GM12878 (cell line): ENCODE measurements at regions not wholly inside any gene's neighbourhood (a gene's known extent, or its start where the extent isn't known, plus 50 kb on each side); places are given as distances from the start of the nearest gene placed in this dataset.

Experiments used
- ATAC-seq: fragments of 200-7000 bp; cut with Tn5 transposase; 3 replicates; pipeline ENCODE4 v1.9.1; 2020; ENCODE audit warnings: mild to moderate bottlenecking, moderate library complexity
- BruUV-seq: library from RNA; stranded (reverse); fragments of 400-500 nt; replicated peaks from 2 replicates; lab custom pipeline; 2021; lab: Mats Ljungman, UMichigan
- CTCF ChIA-PET: fragments of 300-600 bp; sonication (Branson Sonifier 250); formaldehyde crosslinking; extraction: SDS; loops from one replicate; lab custom pipeline; 2021; ENCODE audit warnings: inconsistent platforms; lab: Yijun Ruan, JAX
- POLR2A ChIA-PET: fragments of 350-600 bp; formaldehyde crosslinking; extraction: SDS; loops from one replicate; lab custom pipeline; 2021; ENCODE audit warnings: inconsistent platforms; lab: Charles Lee
- RAD21 ChIA-PET: fragments of 300-600 bp; sonication (Branson Sonifier 250); formaldehyde crosslinking; loops from one replicate; lab custom pipeline; 2023; ENCODE audit warnings: antibody characterized with exemption; ENCODE audit not compliant: unreplicated experiment; lab: Charles Lee
- SMC1A ChIA-PET: fragments of 300-600 bp; sonication (Branson Sonifier 250); formaldehyde crosslinking; loops from one replicate; lab custom pipeline; 2023; ENCODE audit not compliant: unreplicated experiment, uncharacterized antibody; lab: Charles Lee
- DNase-seq: peaks from one replicate; pipeline ENCODE4 v3.0.0-alpha.2; 2011; ENCODE audit warnings: low read depth, low spot score
- FAIRE-seq: peaks from 3 replicates; lab custom pipeline; 2011; peaks lifted over from hg19 to GRCh38; lab: Jason Lieb, UNC
- H2AFZ ChIP-seq: 2 replicates; pipeline ENCODE4 v1.6.0; 2011; ENCODE audit warnings: low read depth, low read length, control low read depth; ENCODE audit not compliant: control insufficient read depth
- H3K27ac ChIP-seq: 2 replicates; pipeline ENCODE4 v1.5.1; 2011; ENCODE audit warnings: control low read depth; ENCODE audit not compliant: control insufficient read depth, insufficient read depth
- H3K27me3 ChIP-seq, 2 experiments: replicated peaks in 1 of 2; 2 replicates each; pipeline versions ENCODE4 v1.6.0 to v1.6.1; 2011; ENCODE audit warnings: low read length in 1 of 2; ENCODE audit not compliant: control insufficient read depth in 2 of 2, insufficient read depth in 2 of 2
- H3K36me3 ChIP-seq, 2 experiments: 2 replicates each; pipeline ENCODE4 v1.5.1; 2011; ENCODE audit warnings: low read length in 1 of 2; ENCODE audit not compliant: control insufficient read depth in 2 of 2, insufficient read depth in 2 of 2
- H3K4me1 ChIP-seq: 2 replicates; pipeline ENCODE4 v1.6.1; 2011; ENCODE audit warnings: mild to moderate bottlenecking, low read length, moderate library complexity, mixed read lengths; ENCODE audit not compliant: control insufficient read depth, insufficient read depth
- H3K4me2 ChIP-seq: 2 replicates; pipeline ENCODE4 v1.6.0; 2011; ENCODE audit warnings: control low read depth; ENCODE audit not compliant: control insufficient read depth, insufficient read depth
- H3K4me3 ChIP-seq: fragments of 200-600 bp; sonication (generic); 2 replicates; pipeline ENCODE4 v1.5.1; 2016
- H3K79me2 ChIP-seq: 2 replicates; pipeline ENCODE4 v1.6.0; 2011; ENCODE audit warnings: low read length; ENCODE audit not compliant: control insufficient read depth, insufficient read depth
- H3K9ac ChIP-seq: 2 replicates; pipeline ENCODE4 v1.8.0; 2011; ENCODE audit warnings: low read length, control low read depth, mixed read lengths; ENCODE audit not compliant: control insufficient read depth, insufficient read depth
- H3K9me3 ChIP-seq: replicated peaks from 3 replicates; pipeline ENCODE4 v1.5.1; 2011; ENCODE audit warnings: mild to moderate bottlenecking, low read length; ENCODE audit not compliant: control insufficient read depth, insufficient read depth
- H4K20me1 ChIP-seq: 2 replicates; pipeline ENCODE4 v1.6.0; 2011; ENCODE audit not compliant: control insufficient read depth, insufficient read depth
- EZH2 ChIP-seq: IDR thresholded peaks from 2 replicates; pipeline ENCODE4 v1.6.1; 2012; ENCODE audit warnings: low read depth, mild to moderate bottlenecking, control low read depth, inconsistent platforms, low read length, borderline replicate concordance; ENCODE audit not compliant: control insufficient read depth
- FOXK2 ChIP-seq: fragments of 450-650 bp; IDR thresholded peaks from 2 replicates; pipeline ENCODE4 v1.6.1; 2017; ENCODE audit warnings: mild to moderate bottlenecking, moderate library complexity
- FOXM1 ChIP-seq: IDR thresholded peaks from 2 replicates; pipeline ENCODE4 v1.6.1; 2012; ENCODE audit warnings: low read depth, mild to moderate bottlenecking, inconsistent platforms, low read length, moderate library complexity
- SIN3A ChIP-seq: IDR thresholded peaks from 2 replicates; pipeline ENCODE4 v1.6.1; 2012; ENCODE audit warnings: low read depth, low read length, improper control_type of control experiment
- SP1 ChIP-seq: IDR thresholded peaks from one replicate; pipeline ENCODE4 v1.6.1; 2011; ENCODE audit warnings: low read depth, low read length
- SUPT20H ChIP-seq: IDR thresholded peaks from 2 replicates; pipeline ENCODE4 v1.6.1; 2011; ENCODE audit warnings: low read depth, mild to moderate bottlenecking, low read length, moderate library complexity, borderline replicate concordance; ENCODE audit not compliant: control insufficient read depth
- ZNF622 ChIP-seq: fragments of 450-650 bp; IDR thresholded peaks from 2 replicates; pipeline ENCODE4 v1.6.1; 2017; ENCODE audit warnings: mild to moderate bottlenecking, inconsistent platforms
- WGBS: methylation state at CpG from one replicate; pipeline ENCODE4 v1.1.6; 2016; ENCODE audit warnings: low lambda C conversion rate; ENCODE audit not compliant: insufficient replicate concordance, insufficient coverage; ENCODE audit errors: missing lambda C conversion rate; 5-methylcytosine and 5-hydroxymethylcytosine counted together
- in situ Hi-C: fragments of 300-500 bp; cut with MboI; formaldehyde crosslinking; loops from 9 replicates; pipeline ENCODE4 v1.14.3; 2018; ENCODE audit warnings: mixed read lengths
- intact Hi-C: fragments of 100-400 bp; cut with micrococcal nuclease; formaldehyde crosslinking; loops from one replicate; pipeline ENCODE4 v1.14.2; 2022; ENCODE audit not compliant: unreplicated experiment
- TF ChIP-seq, protein P1 (sequence below): fragments of 450-650 bp; IDR thresholded peaks from 2 replicates; pipeline ENCODE4 v1.6.1; 2016; ENCODE audit warnings: mild to moderate bottlenecking
- TF ChIP-seq, protein P2 (sequence below): IDR thresholded peaks from 2 replicates; pipeline ENCODE4 v1.6.1; 2011; ENCODE audit warnings: low read depth, mild to moderate bottlenecking, low read length, moderate library complexity, borderline replicate concordance; ENCODE audit errors: extremely low read depth
- TF ChIP-seq, protein P3 (sequence below): fragments of 450-650 bp; IDR thresholded peaks from 2 replicates; pipeline ENCODE4 v1.6.1; 2017; ENCODE audit warnings: antibody characterized with exemption, mild to moderate bottlenecking, moderate library complexity

DNA sequence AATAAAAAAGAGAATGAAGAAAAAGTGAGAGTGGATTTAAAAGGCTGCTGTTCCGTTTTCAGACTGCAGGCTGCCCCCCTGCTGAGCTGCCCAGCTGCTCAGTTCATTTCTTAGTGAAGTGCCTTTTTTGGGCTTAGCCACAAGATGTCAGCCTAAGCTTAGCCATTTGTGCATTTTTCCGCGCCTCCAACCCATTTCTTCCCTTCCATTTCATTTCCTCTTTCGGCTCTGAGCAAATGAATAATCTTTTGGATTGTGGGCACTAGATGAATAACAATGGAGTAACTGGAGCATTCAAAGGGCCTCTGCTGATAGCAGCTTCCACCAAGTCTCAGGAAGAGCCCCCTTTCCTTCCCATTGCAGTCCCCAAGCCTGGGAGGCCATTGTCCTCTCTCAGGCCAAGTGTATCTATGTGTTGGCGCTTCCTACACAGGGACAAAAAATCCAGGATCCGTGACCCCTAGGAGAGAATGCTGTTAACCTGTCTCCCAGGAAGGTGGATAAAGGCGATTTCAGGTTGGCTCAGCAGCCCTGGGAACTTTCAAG lies 83.5 kb upstream of the SPTLC3 start (continued):
- no peak for TF ChIP-seq FOXM1
- TF ChIP-seq SUPT20H = no peak
- TF ChIP-seq SIN3A = no peak
- no peak for TF ChIP-seq SP1
- TF ChIP-seq, protein P1, sequence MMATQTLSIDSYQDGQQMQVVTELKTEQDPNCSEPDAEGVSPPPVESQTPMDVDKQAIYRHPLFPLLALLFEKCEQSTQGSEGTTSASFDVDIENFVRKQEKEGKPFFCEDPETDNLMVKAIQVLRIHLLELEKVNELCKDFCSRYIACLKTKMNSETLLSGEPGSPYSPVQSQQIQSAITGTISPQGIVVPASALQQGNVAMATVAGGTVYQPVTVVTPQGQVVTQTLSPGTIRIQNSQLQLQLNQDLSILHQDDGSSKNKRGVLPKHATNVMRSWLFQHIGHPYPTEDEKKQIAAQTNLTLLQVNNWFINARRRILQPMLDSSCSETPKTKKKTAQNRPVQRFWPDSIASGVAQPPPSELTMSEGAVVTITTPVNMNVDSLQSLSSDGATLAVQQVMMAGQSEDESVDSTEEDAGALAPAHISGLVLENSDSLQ = no peak

DNA sequence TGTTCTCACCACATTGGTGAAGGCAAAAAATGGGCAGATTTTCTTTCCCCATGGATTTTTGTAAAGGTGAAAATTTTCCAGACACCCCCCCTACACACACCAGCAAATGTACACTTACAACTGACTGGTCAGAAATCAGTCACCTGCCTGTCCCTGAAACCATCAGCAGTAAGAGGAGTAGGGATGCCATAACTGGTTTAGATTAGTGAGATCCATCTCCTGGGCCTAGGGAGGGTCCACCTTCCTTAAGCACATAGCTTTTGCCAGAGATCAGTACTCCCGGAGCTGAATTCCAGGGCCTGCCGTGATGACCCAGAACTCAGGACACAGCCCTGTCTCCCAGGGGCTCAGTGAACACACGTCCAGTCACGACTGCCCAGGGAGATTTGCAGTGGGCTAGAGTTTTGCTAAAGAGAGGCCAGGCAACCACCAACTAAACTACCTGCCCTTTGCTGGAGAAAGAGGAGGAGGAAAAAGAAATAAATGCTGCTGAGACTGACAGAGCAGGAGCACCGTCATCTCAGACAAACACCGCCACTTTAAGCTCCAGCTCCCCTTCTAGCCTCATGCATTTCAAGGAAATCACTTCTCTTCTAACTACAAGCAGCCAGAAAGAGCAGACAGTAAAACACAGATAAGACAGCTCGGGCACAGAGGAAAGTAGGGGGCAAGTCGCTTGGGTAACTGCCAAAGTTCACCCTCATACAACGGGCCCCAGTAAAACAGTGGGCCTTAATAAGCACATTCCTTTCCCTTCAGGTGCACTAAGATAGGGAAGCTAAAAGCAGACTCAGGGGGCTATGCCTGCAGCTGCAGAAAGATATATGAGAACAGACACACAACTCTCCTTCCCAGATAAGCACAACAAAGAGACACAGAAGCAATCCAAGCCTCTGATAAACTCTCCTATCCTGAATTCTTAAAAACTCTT lies 82.6 kb upstream of the SPTLC3 start:
- POLR2A ChIA-PET = no interaction called here

More for the DNA sequence above, 82.6 kb upstream of the SPTLC3 start:
- no peak overlapping the region for H3K27ac ChIP-seq
- ChIA-PET CTCF (interaction anchor here (1.2 to 5.5 kb wide), 10 partner anchors 9 to 892 kb away, joined by 4 to 50 read pairs (median 10); no protein-coding TSS in a partner anchor), SMC1A (interaction anchor here (0.8 to 3.1 kb wide), 7 partner anchors 10 to 846 kb away, joined by 3 to 19 read pairs (median 8); no protein-coding TSS in a partner anchor), RAD21 (interaction anchor here (1.5 to 3.7 kb wide), 2 partner anchors 182 to 620 kb away, joined by 4 to 13 read pairs; no protein-coding TSS in a partner anchor)
- H3K4me3 ChIP-seq = no peak overlapping the region
- no peaks in the 10 kb centered on the region; a peak in 1 of 4 replicates for H3K27me3 ChIP-seq
- no peak overlapping the region for H2AFZ ChIP-seq
- no peaks in the 10 kb centered on the region for H3K36me3 ChIP-seq
- DNase-seq = no peak
- H4K20me1 ChIP-seq = no peaks in the 10 kb centered on the region
- FAIRE-seq = no peak
- no peaks in the 10 kb centered on the region for H3K4me1 ChIP-seq
- BruUV-seq = no TSS peak
- no peaks in the 10 kb centered on the region for H3K79me2 ChIP-seq
- no peaks in the 10 kb centered on the region for H3K9me3 ChIP-seq
- no peak for ATAC-seq
- H3K9ac ChIP-seq = no peak overlapping the region
- no peak overlapping the region for H3K4me2 ChIP-seq
- TF ChIP-seq ZNF622 (no peak), EZH2 (no peak), FOXK2 (no peak)
- TF ChIP-seq, protein P2, sequence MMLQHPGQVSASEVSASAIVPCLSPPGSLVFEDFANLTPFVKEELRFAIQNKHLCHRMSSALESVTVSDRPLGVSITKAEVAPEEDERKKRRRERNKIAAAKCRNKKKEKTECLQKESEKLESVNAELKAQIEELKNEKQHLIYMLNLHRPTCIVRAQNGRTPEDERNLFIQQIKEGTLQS = no peak
- TF ChIP-seq, protein P3, sequence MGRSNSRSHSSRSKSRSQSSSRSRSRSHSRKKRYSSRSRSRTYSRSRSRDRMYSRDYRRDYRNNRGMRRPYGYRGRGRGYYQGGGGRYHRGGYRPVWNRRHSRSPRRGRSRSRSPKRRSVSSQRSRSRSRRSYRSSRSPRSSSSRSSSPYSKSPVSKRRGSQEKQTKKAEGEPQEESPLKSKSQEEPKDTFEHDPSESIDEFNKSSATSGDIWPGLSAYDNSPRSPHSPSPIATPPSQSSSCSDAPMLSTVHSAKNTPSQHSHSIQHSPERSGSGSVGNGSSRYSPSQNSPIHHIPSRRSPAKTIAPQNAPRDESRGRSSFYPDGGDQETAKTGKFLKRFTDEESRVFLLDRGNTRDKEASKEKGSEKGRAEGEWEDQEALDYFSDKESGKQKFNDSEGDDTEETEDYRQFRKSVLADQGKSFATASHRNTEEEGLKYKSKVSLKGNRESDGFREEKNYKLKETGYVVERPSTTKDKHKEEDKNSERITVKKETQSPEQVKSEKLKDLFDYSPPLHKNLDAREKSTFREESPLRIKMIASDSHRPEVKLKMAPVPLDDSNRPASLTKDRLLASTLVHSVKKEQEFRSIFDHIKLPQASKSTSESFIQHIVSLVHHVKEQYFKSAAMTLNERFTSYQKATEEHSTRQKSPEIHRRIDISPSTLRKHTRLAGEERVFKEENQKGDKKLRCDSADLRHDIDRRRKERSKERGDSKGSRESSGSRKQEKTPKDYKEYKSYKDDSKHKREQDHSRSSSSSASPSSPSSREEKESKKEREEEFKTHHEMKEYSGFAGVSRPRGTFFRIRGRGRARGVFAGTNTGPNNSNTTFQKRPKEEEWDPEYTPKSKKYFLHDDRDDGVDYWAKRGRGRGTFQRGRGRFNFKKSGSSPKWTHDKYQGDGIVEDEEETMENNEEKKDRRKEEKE = no peak
- WGBS = 25% methylated on average over 9 of the region's 9 CpGs
- in situ Hi-C loops = loop anchor here (10.0 to 25.0 kb wide), 2 partner anchors 369 to 636 kb away; no protein-coding TSS in a partner anchor
- intact Hi-C loops = loop anchor here (1.0 to 10.0 kb wide), 6 partner anchors 40 to 1129 kb away; partner anchors contain the start of gene NDUFAF5
